Panc1 (cell line): ENCODE measurements at regions not wholly inside any gene's neighbourhood (a gene's known extent, or its start where the extent isn't known, plus 50 kb on each side); places are given as distances from the start of the nearest gene placed in this dataset.

Experiments used
- POLR2AphosphoS5 ChIP-seq: IDR thresholded peaks from 2 replicates; pipeline ENCODE4 v1.6.1; 2012; ENCODE audit warnings: mild to moderate bottlenecking, low read depth, low read length, moderate library complexity
- TF ChIP-seq, protein P1 (sequence below): fragments of 450-650 bp; IDR thresholded peaks from 2 replicates; pipeline ENCODE4 v1.5.1; 2017; ENCODE audit warnings: mild to moderate bottlenecking
- TF ChIP-seq, protein P2 (sequence below), 2 experiments: IDR thresholded peaks; 2 replicates each; pipeline ENCODE4 v1.6.1; 2011 to 2012; ENCODE audit warnings: low read depth in 2 of 2, control low read depth in 1 of 2, low read length in 1 of 2, mild to moderate bottlenecking in 1 of 2, moderate library complexity in 1 of 2; ENCODE audit not compliant: insufficient read depth in 1 of 2

DNA sequence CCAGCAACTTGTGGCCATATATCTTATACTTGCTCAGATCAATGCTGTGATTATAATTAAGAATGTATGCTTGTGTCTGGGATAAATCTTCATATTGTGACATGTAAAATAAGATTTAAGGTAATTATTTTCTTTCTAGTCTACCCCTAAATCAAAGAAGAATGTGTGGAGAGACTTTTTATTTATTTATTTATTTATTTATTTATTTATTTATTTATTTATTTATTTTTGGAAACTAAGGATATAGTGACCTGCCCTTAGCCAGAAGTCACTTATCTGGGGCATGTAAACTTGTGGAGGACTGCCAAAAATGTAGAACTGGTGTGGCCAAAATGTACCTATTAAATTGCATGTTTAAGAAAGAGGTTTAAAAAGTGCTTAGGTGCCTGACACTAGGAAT is 144.3 kb downstream of the BEND2 start:
- TF ChIP-seq, protein P1, sequence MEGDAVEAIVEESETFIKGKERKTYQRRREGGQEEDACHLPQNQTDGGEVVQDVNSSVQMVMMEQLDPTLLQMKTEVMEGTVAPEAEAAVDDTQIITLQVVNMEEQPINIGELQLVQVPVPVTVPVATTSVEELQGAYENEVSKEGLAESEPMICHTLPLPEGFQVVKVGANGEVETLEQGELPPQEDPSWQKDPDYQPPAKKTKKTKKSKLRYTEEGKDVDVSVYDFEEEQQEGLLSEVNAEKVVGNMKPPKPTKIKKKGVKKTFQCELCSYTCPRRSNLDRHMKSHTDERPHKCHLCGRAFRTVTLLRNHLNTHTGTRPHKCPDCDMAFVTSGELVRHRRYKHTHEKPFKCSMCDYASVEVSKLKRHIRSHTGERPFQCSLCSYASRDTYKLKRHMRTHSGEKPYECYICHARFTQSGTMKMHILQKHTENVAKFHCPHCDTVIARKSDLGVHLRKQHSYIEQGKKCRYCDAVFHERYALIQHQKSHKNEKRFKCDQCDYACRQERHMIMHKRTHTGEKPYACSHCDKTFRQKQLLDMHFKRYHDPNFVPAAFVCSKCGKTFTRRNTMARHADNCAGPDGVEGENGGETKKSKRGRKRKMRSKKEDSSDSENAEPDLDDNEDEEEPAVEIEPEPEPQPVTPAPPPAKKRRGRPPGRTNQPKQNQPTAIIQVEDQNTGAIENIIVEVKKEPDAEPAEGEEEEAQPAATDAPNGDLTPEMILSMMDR: no peak
- TF ChIP-seq POLR2AphosphoS5: no peak
- TF ChIP-seq, protein P2, sequence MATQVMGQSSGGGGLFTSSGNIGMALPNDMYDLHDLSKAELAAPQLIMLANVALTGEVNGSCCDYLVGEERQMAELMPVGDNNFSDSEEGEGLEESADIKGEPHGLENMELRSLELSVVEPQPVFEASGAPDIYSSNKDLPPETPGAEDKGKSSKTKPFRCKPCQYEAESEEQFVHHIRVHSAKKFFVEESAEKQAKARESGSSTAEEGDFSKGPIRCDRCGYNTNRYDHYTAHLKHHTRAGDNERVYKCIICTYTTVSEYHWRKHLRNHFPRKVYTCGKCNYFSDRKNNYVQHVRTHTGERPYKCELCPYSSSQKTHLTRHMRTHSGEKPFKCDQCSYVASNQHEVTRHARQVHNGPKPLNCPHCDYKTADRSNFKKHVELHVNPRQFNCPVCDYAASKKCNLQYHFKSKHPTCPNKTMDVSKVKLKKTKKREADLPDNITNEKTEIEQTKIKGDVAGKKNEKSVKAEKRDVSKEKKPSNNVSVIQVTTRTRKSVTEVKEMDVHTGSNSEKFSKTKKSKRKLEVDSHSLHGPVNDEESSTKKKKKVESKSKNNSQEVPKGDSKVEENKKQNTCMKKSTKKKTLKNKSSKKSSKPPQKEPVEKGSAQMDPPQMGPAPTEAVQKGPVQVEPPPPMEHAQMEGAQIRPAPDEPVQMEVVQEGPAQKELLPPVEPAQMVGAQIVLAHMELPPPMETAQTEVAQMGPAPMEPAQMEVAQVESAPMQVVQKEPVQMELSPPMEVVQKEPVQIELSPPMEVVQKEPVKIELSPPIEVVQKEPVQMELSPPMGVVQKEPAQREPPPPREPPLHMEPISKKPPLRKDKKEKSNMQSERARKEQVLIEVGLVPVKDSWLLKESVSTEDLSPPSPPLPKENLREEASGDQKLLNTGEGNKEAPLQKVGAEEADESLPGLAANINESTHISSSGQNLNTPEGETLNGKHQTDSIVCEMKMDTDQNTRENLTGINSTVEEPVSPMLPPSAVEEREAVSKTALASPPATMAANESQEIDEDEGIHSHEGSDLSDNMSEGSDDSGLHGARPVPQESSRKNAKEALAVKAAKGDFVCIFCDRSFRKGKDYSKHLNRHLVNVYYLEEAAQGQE (IDR thresholded peaks at IDR 0.05; ENCODE audit: insufficient read depth in 1 of 2, low read depth in 2 of 2, low read length in 1 of 2): no peak
